ENCODE measurements at regions not wholly inside any gene's neighbourhood (a gene's known extent, or its start where the extent isn't known, plus 50 kb on each side); places are given as distances from the start of the nearest gene placed in this dataset.

DNA sequence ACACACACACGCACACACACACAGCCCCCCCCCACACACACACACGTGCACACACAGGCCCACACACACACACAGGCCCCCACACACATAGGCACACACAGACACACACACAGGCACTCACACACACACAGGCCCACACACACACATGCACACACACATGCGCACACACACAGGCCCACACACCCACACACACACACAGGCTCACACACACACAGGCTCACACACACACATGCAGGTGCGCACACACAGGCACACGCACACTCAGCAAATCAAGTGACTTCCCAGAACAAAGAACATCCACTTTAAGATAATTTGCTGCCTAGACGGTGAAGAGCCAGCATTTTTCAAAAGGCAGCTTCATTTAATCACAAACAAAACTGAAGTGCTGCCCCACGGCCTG lies 78.5 kb upstream of the FBRSL1 start:
- Histone ChIP-seq H3K27ac (no peak overlapping the region), H3K4me1 (replicated peaks) (no peaks in the 10 kb centered on the region), H3K4me3 (no peak overlapping the region), H3K36me3 (no peaks in the 10 kb centered on the region), H3K27me3 (replicated peaks; ENCODE audit: insufficient read depth) (no peaks in the 10 kb centered on the region), H3K9me3 (no peaks in the 10 kb centered on the region)
- 83% methylated on average over 7 of the region's 7 CpGs for WGBS
- intact Hi-C loops (cut with DNase I), result loop anchor here (10.0 kb wide), 1 partner anchor 257 kb away; no protein-coding TSS in a partner anchor
- no peak for TF ChIP-seq POLR2AphosphoS5 (IDR thresholded peaks at IDR 0.05)
- no peak for TF ChIP-seq POLR2A (IDR thresholded peaks at IDR 0.05)
- TF ChIP-seq, protein P1, sequence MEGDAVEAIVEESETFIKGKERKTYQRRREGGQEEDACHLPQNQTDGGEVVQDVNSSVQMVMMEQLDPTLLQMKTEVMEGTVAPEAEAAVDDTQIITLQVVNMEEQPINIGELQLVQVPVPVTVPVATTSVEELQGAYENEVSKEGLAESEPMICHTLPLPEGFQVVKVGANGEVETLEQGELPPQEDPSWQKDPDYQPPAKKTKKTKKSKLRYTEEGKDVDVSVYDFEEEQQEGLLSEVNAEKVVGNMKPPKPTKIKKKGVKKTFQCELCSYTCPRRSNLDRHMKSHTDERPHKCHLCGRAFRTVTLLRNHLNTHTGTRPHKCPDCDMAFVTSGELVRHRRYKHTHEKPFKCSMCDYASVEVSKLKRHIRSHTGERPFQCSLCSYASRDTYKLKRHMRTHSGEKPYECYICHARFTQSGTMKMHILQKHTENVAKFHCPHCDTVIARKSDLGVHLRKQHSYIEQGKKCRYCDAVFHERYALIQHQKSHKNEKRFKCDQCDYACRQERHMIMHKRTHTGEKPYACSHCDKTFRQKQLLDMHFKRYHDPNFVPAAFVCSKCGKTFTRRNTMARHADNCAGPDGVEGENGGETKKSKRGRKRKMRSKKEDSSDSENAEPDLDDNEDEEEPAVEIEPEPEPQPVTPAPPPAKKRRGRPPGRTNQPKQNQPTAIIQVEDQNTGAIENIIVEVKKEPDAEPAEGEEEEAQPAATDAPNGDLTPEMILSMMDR (IDR thresholded peaks at IDR 0.05), result no peak
- DNase-seq (ENCODE audit: low spot score), result no peak

DNA sequence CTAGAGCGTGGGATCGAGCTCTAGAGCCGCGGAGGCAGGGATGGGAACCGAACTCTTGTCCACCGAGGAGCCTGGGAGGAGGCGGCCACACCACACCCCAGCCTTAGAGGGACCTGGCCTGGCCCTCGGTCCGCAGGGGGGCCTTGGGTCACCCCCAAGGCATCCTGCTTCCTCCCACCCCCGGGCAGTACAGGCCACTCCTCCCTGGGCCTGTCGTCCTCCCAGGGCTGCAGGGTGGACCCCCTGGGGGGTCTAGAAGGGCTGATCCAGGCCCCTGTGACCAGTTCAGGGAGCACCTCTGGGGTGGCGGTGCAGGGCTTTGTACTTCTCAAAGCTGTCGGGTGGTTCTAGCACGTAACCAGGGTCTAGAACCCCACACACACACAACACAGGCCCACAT lies 79.1 kb upstream of the FBRSL1 start:
- Histone ChIP-seq H3K27me3 (replicated peaks; ENCODE audit: insufficient read depth) (no peaks in the 10 kb centered on the region), H3K4me3 (no peak overlapping the region), H3K4me1 (replicated peaks) (no peaks in the 10 kb centered on the region), H3K9me3 (no peaks in the 10 kb centered on the region), H3K27ac (no peak overlapping the region), H3K36me3 (no peaks in the 10 kb centered on the region)
- intact Hi-C loops (cut with DNase I), result loop anchor here (10.0 kb wide), 1 partner anchor 256 kb away; no protein-coding TSS in a partner anchor
- 87% methylated on average over 14 of the region's 14 CpGs for WGBS
- DNase-seq (ENCODE audit: low spot score), result no peak
- TF ChIP-seq POLR2AphosphoS5 (IDR thresholded peaks at IDR 0.05) (no peak), POLR2A (IDR thresholded peaks at IDR 0.05) (no peak)

DNA sequence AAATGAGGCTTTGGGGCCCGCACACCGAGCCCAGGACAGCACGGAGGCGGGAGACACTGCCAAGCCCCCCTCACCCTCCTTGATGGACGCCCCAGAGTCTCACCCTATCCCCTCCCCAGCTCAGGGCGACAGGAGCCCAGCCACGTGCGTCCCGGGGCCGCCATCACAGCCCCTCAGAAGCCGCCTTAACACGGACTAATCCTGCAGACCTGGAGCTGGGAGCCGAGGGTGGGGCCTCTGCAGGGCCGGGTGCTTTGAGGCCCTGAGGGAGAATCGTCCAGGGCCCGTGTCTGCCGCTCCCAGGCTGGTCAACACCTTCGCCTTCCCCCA lies 79.7 kb upstream of the FBRSL1 start:
- Histone ChIP-seq H3K9me3 (no peaks in the 10 kb centered on the region), H3K4me3 (no peak overlapping the region), H3K27ac (no peak overlapping the region), H3K4me1 (replicated peaks) (no peaks in the 10 kb centered on the region), H3K36me3 (no peaks in the 10 kb centered on the region), H3K27me3 (replicated peaks; ENCODE audit: insufficient read depth) (no peaks in the 10 kb centered on the region)
- intact Hi-C loops (cut with DNase I), result loop anchor here (10.0 kb wide), 1 partner anchor 255 kb away; no protein-coding TSS in a partner anchor
- DNase-seq (ENCODE audit: low spot score), result no peak
- TF ChIP-seq POLR2A (IDR thresholded peaks at IDR 0.05), result no peak
- TF ChIP-seq POLR2AphosphoS5 (IDR thresholded peaks at IDR 0.05), result no peak
- TF ChIP-seq, protein P1 (IDR thresholded peaks at IDR 0.05), result no peak
- 90% methylated on average over 16 of the region's 18 CpGs for WGBS

DNA sequence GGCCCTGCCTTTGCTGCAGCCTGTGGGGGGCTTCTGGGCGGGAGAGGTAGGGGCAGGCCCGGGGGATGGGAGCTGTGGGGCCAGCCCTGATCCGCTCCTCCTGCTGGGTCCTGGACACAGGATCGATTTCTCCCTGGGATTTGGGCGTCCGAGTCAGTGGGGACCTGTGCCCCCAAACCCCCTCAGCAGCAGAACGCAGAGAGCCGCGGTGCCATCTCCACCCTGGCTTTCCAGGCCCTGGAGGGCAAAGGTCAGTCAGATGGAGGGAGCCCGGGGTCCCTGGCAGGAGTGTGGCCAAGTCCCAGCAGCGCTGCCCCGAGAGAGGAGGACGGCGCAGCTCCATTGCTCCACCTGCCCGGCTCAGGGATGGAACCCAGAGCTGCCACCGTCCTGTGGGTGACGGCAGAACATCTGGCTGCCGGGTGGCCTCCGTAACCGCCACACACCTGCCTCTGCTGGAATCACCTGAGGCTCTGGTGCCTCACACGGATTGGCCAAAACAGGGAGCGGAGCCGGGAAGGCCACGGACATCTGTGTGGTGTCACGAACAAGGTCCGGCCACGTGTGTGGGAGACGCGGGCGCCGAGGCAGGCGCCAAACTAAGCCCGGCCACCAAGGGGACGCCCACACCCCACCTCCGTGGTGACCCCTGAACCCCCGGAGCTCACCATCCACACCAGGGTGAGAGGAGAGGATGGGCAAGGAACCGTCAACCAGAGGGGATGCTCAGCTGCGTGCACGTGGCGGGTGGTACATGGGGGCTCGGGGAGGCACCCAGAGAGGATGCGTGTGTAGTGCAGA lies 80.3 kb upstream of the FBRSL1 start:
- Histone ChIP-seq H3K4me1 (replicated peaks) (no peaks in the 10 kb centered on the region), H3K36me3 (no peaks in the 10 kb centered on the region), H3K27me3 (replicated peaks; ENCODE audit: insufficient read depth) (no peaks in the 10 kb centered on the region), H3K9me3 (no peaks in the 10 kb centered on the region), H3K4me3 (no peak overlapping the region), H3K27ac (no peak overlapping the region)
- no peak for TF ChIP-seq POLR2AphosphoS5 (IDR thresholded peaks at IDR 0.05)
- TF ChIP-seq POLR2A (IDR thresholded peaks at IDR 0.05), result no peak
- TF ChIP-seq, protein P1 (IDR thresholded peaks at IDR 0.05), result no peak
- 94% methylated on average over 41 of the region's 42 CpGs for WGBS
- no peak for DNase-seq (ENCODE audit: low spot score)
- intact Hi-C loops (cut with DNase I), result loop anchor here (10.0 kb wide), 1 partner anchor 255 kb away; no protein-coding TSS in a partner anchor

DNA sequence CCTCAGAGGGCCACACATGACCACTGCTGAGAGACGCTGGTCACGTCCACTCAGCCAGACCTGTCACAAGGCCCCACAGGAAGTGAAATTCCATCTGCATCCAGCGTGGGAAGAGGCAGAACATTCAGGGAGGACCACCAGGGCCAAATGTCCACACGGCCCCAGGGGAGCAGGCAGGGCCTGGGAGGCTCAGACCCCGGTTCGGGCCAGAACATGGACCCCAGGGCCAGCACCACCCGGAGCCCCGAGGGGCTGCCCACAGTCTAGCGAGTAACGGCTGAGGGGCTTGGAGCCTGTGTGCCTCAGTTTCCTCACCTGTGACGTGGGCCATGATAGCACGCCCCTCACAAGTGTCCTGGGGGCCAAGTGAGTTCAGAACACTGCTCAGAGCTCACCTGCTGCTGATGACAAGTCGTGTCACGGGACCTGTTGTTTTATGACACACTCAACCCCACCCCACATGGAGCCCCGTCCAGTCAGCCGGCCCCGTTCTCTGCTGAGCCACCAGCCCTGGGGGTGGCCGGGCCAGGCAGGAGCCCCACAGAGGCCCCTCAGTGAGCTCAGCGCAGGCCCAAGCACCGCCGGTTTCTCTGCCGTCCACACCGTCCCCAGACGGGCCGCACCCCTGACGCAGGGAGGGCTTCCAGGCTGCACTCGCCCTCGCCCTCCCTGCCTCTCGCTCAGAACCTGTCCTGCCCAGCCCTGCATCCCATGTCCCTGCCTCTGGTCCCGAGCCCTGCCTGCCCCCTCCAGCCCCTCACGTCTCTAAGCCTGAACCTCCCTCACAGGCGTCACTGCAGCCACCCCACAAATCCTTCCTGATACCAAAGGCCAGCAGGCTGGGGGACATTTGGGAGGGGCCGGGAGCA lies 79.5 kb upstream of the GALNT9 start:
- WGBS, result 83% methylated on average over 31 of the region's 33 CpGs
- DNase-seq (ENCODE audit: low spot score), result no peak
- Histone ChIP-seq H3K9me3 (no peaks in the 10 kb centered on the region), H3K36me3 (no peaks in the 10 kb centered on the region), H3K27ac (no peak overlapping the region), H3K4me1 (replicated peaks) (no peaks in the 10 kb centered on the region), H3K27me3 (replicated peaks; ENCODE audit: insufficient read depth) (no peaks in the 10 kb centered on the region), H3K4me3 (no peak overlapping the region)
- intact Hi-C loops (cut with DNase I), result no loop called here
- no peak for TF ChIP-seq POLR2AphosphoS5 (IDR thresholded peaks at IDR 0.05)
- TF ChIP-seq, protein P1 (IDR thresholded peaks at IDR 0.05), result no peak
- no peak for TF ChIP-seq POLR2A (IDR thresholded peaks at IDR 0.05)
